Right lobe of liver (tissue), 6 donors: ENCODE measurements at regions not wholly inside any gene's neighbourhood (a gene's known extent, or its start where the extent isn't known, plus 50 kb on each side); places are given as distances from the start of the nearest gene placed in this dataset.

ENCODE experiments used
- ATAC-seq, 4 donors: fragments of 200-7000 bp; cut with Tn5 transposase; one replicate each; pipeline ENCODE4 v1.9.1; 2020; ENCODE audit warnings: mild to moderate bottlenecking in 4 of 4, moderate library complexity in 4 of 4
- DNase-seq, 3 donors: peaks; one replicate each; pipeline ENCODE4 v3.0.0-alpha.2; 2020
- H3K27ac ChIP-seq, 3 donors: fragments of 200-600 bp; one replicate each; pipeline ENCODE4 v1.8.0; 2022
- H3K27me3 ChIP-seq, 2 donors: fragments of 200-600 bp; one replicate each; pipeline ENCODE4 v1.8.0; 2022
- H3K36me3 ChIP-seq, 4 donors: fragments of 200-600 bp; sonication (generic) in 1 of 4; one replicate each; pipeline versions ENCODE4 v1.5.1 to v1.8.0; 2017 to 2022; ENCODE audit warnings: control low read depth in 1 of 4
- H3K4me1 ChIP-seq, 4 donors: fragments of 200-600 bp; sonication (generic) in 1 of 4; one replicate each; pipeline versions ENCODE4 v1.5.1 to v1.8.0; 2017 to 2022; ENCODE audit warnings: control low read depth in 1 of 4
- H3K4me3 ChIP-seq, 3 donors: fragments of 200-600 bp; one replicate each; pipeline ENCODE4 v1.8.0; 2022
- H3K9me3 ChIP-seq, 4 donors: fragments of 200-600 bp; sonication (generic) in 1 of 4; one replicate each; pipeline versions ENCODE4 v1.5.1 to v1.8.0; 2017 to 2022; ENCODE audit warnings: control low read depth in 1 of 4
- POLR2A ChIP-seq: fragments of 450-650 bp; IDR thresholded peaks from one replicate; pipeline ENCODE4 v1.6.1; 2017; ENCODE audit warnings: antibody characterized with exemption, mild to moderate bottlenecking
- WGBS: methylation state at CpG from one replicate; pipeline ENCODE4 v1.1.6; 2018; ENCODE audit warnings: low coverage, low lambda C conversion rate; ENCODE audit not compliant: insufficient coverage; ENCODE audit errors: missing lambda C conversion rate; 5-methylcytosine and 5-hydroxymethylcytosine counted together
- intact Hi-C, 2 donors: fragments of 100-400 bp; cut with DNase I; formaldehyde crosslinking; loops; one replicate each; pipeline versions ENCODE4 v1.11.2 to v1.14.1; 2022
- TF ChIP-seq, protein P1 (sequence below), 4 donors: fragments of 200-600 bp in 3 of 4; fragments of 450-650 bp in 1 of 4; IDR thresholded peaks; one replicate each; pipeline versions ENCODE4 v1.5.1 to v1.8.0; 2016 to 2022; ENCODE audit warnings: antibody characterized with exemption in 4 of 4, mild to moderate bottlenecking in 2 of 4
- donor health status: DM: no; HTN: yes; CAD: no.
- donor health status: DM: no; HTN: no; CAD: no.
- donor health status: DM: no; HTN: no; CAD: no.
- donor health status: DM: no; HTN: yes; CAD: no.
- donor health status: DM: no; HTN: yes; CAD: no.

DNA sequence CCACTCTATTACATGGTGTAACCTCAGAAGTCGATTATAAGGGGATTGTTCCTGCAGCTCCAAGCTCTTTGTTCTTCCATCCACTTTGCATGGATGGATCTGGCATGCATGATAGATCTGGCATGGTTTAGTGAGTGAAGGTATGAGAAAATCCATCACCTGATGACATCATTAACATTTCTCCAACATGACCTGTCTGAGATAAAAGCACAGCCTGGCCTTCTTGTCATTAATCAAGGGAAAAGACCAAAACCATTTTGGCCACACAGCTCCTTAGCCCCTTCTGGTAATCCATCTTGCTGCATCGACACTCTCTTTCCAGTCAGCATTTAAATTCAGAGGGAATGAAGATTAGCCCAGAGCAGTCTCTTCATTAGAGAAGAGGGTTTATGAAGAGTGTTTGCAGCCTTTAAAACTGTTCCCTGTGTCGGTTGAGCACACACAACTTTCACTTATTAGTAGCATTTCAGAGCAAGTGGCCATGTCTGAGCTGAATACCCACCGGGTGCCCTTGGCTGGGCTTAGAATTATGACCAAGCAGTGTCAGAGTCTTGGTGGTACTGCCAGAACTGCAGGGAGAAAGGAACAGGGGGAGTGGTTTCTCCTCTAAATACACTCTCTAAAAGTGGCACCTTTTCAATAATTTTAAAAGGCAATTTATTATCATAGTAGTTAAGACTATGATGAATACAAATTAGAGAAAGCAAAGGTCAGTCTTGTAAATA, 246.0 kb downstream of the HAPSTR1 start:
- ATAC-seq (no peak), DNase-seq (no peak)
- H3K4me3 ChIP-seq: no peak overlapping the region
- WGBS: 51% methylated on average over 4 of the region's 4 CpGs
- no peaks in the 10 kb centered on the region for H3K27me3 ChIP-seq
- TF ChIP-seq POLR2A: no peak
- TF ChIP-seq, protein P1, sequence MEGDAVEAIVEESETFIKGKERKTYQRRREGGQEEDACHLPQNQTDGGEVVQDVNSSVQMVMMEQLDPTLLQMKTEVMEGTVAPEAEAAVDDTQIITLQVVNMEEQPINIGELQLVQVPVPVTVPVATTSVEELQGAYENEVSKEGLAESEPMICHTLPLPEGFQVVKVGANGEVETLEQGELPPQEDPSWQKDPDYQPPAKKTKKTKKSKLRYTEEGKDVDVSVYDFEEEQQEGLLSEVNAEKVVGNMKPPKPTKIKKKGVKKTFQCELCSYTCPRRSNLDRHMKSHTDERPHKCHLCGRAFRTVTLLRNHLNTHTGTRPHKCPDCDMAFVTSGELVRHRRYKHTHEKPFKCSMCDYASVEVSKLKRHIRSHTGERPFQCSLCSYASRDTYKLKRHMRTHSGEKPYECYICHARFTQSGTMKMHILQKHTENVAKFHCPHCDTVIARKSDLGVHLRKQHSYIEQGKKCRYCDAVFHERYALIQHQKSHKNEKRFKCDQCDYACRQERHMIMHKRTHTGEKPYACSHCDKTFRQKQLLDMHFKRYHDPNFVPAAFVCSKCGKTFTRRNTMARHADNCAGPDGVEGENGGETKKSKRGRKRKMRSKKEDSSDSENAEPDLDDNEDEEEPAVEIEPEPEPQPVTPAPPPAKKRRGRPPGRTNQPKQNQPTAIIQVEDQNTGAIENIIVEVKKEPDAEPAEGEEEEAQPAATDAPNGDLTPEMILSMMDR (IDR thresholded peaks at IDR 0.05): no peak
- no peaks in the 10 kb centered on the region for H3K9me3 ChIP-seq
- no peaks in the 10 kb centered on the region for H3K36me3 ChIP-seq
- no peaks in the 10 kb centered on the region for H3K4me1 ChIP-seq
- no peak overlapping the region for H3K27ac ChIP-seq
- intact Hi-C loops: no loop called here

DNA sequence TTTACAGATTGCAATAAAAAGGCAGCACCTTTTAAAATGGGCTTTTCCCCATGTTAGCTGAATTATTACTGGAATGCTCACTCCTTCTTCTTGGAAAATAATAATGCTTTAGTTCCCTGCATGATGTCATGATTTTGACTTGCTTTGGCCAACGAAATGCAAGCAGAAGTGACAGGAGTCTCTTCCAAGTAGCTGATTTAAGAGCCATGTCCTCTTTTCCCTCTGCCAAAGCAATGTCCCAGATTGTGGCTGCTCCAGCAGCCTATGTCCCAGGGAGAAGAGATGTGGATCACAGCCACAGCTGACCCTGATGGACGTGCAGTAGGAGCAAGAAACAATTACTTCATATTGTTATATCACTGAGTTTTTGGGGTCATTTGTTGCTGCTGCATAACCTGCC, 246.6 kb downstream of the HAPSTR1 start:
- DNase-seq (no peak), ATAC-seq (no peak)
- no peaks in the 10 kb centered on the region for H3K36me3 ChIP-seq
- no peak overlapping the region for H3K27ac ChIP-seq
- no peak for TF ChIP-seq POLR2A
- TF ChIP-seq, protein P1 (IDR thresholded peaks at IDR 0.05): no peak
- H3K4me3 ChIP-seq: no peak overlapping the region
- 30% methylated on average over 2 of the region's 2 CpGs for WGBS
- no peaks in the 10 kb centered on the region for H3K9me3 ChIP-seq
- intact Hi-C loops: no loop called here
- no peaks in the 10 kb centered on the region for H3K4me1 ChIP-seq
- no peaks in the 10 kb centered on the region for H3K27me3 ChIP-seq

DNA sequence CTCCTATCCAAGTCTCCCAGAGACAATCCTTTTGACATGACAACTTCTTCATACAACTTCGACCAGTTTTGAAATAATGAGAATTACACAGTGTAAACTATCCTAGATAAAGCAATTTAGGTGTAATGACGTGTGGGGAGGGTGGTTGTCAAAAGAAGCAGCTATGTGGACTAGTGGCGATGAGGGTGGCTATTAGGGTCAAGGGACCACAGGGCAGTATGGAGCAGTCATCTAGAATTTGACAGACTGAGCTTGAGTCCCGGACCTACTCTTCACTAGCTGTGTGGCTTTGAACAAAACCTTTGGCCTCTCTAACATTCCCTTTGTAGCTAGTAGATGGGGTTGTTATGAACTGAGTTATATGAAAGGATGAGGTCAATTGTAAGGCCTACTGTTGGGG, 247.1 kb downstream of the HAPSTR1 start:
- intact Hi-C loops: no loop called here
- Histone ChIP-seq H3K36me3 (no peaks in the 10 kb centered on the region), H3K27me3 (no peaks in the 10 kb centered on the region), H3K27ac (no peak overlapping the region), H3K9me3 (no peaks in the 10 kb centered on the region), H3K4me3 (no peak overlapping the region), H3K4me1 (no peaks in the 10 kb centered on the region)
- ATAC-seq (no peak), DNase-seq (no peak)
- 88% methylated on average over 3 of the region's 4 CpGs for WGBS
- TF ChIP-seq POLR2A: no peak
- TF ChIP-seq, protein P1 (IDR thresholded peaks at IDR 0.05): no peak

DNA sequence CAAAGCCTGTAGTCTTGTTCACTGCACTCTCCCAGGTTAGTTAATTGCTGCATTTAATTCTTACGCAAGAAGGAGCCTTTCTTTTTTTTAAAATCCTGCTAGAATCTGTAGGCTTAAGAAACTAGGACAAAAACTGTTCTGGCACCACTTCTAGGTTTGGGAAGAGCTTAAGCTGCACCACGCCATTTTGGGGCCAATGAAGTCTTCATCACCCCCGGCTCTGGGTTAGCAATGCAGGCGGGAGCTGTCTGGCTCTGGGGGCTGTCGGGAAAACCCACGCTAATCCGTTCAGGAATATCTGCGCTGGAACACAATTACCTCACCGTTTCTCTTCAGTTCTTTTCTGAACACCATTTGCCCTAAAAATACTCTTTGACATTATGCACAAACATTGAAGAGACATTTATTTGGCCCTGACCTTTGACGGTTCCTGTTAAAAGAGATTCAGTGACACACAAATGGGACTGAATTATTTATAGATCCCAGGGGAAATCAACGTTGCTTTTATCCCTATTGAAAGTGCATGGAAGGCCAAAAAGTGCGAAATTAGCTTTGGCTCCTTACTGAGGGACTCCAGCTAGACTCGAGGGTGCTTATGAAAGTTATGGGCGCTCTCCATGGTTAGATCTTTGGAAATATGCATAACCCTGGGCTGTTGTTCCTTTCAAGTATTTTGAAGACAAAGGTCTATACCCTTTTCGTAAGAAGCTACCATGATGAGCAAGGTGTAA, 249.2 kb downstream of the HAPSTR1 start:
- intact Hi-C loops: no loop called here
- Histone ChIP-seq H3K27me3 (no peaks in the 10 kb centered on the region), H3K27ac (no peak overlapping the region)

More for the DNA sequence above, 249.2 kb downstream of the HAPSTR1 start:
- no peak for DNase-seq
- 82% methylated on average over 15 of the region's 15 CpGs for WGBS
- Histone ChIP-seq H3K4me3 (no peak overlapping the region), H3K9me3 (no peaks in the 10 kb centered on the region), H3K4me1 (no peaks in the 10 kb centered on the region), H3K36me3 (no peaks in the 10 kb centered on the region)
- no peak for ATAC-seq
- TF ChIP-seq POLR2A: no peak
- TF ChIP-seq, protein P1 (IDR thresholded peaks at IDR 0.05): no peak
